WTC11 (cell line): ENCODE measurements at regions not wholly inside any gene's neighbourhood (a gene's known extent, or its start where the extent isn't known, plus 50 kb on each side); places are given as distances from the start of the nearest gene placed in this dataset.

Experiments
- TEAD4 ChIP-seq: sonication (generic); formaldehyde crosslinking; IDR thresholded peaks from 2 replicates; pipeline ENCODE4 v1.8.0; 2022; ENCODE audit warnings: mild to moderate bottlenecking, missing genetic modification reagents
- TF ChIP-seq, protein P1 (sequence below): fragments of 200-600 bp; IDR thresholded peaks from 2 replicates; pipeline ENCODE4 v1.8.0; 2022; ENCODE audit warnings: antibody characterized with exemption

DNA sequence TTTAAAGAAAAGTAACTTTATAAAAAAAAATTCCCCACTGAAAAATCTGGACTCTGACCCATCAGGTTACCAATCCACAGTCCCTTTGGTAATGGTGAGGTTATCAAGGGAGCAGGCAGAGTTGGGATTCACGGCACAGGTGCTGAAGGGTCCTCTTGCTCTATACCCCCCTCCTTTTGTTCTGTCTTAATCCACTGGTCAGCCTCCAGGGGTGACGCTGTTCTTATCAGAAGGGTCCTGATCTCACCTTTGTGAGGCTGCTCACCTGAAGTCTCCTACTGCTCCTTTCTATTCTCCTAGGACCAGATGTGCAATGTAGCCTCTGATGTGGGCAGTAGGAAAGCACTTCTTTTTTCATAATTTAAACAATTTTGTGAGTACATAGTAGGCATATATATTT lies 80.6 kb upstream of the E2F8 start:
- TF ChIP-seq, protein P1, sequence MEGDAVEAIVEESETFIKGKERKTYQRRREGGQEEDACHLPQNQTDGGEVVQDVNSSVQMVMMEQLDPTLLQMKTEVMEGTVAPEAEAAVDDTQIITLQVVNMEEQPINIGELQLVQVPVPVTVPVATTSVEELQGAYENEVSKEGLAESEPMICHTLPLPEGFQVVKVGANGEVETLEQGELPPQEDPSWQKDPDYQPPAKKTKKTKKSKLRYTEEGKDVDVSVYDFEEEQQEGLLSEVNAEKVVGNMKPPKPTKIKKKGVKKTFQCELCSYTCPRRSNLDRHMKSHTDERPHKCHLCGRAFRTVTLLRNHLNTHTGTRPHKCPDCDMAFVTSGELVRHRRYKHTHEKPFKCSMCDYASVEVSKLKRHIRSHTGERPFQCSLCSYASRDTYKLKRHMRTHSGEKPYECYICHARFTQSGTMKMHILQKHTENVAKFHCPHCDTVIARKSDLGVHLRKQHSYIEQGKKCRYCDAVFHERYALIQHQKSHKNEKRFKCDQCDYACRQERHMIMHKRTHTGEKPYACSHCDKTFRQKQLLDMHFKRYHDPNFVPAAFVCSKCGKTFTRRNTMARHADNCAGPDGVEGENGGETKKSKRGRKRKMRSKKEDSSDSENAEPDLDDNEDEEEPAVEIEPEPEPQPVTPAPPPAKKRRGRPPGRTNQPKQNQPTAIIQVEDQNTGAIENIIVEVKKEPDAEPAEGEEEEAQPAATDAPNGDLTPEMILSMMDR, result no peak
- no peak for TF ChIP-seq TEAD4 (CRISPR knock-in tag)
